Rectal smooth muscle tissue (tissue), 1 donor: ENCODE measurements at regions not wholly inside any gene's neighbourhood (a gene's known extent, or its start where the extent isn't known, plus 50 kb on each side); places are given as distances from the start of the nearest gene placed in this dataset.

ENCODE experiments used
- H3K27ac ChIP-seq: one replicate; pipeline ENCODE4 v1.7.0; 2013; ENCODE audit warnings: low read depth, low read length, inconsistent platforms
- H3K27me3 ChIP-seq: one replicate; pipeline ENCODE4 v1.7.0; 2013; ENCODE audit warnings: low read length; ENCODE audit not compliant: control insufficient read depth, insufficient read depth
- H3K36me3 ChIP-seq: one replicate; pipeline ENCODE4 v1.7.0; 2013; ENCODE audit warnings: low read length; ENCODE audit not compliant: control insufficient read depth, insufficient read depth
- H3K4me1 ChIP-seq: one replicate; pipeline ENCODE4 v1.7.0; 2013; ENCODE audit warnings: low read length; ENCODE audit not compliant: control insufficient read depth, insufficient read depth
- H3K4me3 ChIP-seq: one replicate; pipeline ENCODE4 v1.7.0; 2013; ENCODE audit warnings: low read length
- H3K9ac ChIP-seq: one replicate; pipeline ENCODE4 v1.7.0; 2013; ENCODE audit warnings: low read length

- Histone ChIP-seq H3K36me3 (no peaks in the 10 kb centered on the region), H3K9ac (no peak overlapping the region), H3K27ac (no peak overlapping the region), H3K4me3 (no peak overlapping the region), H3K27me3 (peaks cover 2% of the 10 kb centered on the region), H3K4me1 (no peaks in the 10 kb centered on the region)
Measured at GRCh38 chr16:88298181-88298832, 84.5 kb upstream of the ZNF469 start.

DNA sequence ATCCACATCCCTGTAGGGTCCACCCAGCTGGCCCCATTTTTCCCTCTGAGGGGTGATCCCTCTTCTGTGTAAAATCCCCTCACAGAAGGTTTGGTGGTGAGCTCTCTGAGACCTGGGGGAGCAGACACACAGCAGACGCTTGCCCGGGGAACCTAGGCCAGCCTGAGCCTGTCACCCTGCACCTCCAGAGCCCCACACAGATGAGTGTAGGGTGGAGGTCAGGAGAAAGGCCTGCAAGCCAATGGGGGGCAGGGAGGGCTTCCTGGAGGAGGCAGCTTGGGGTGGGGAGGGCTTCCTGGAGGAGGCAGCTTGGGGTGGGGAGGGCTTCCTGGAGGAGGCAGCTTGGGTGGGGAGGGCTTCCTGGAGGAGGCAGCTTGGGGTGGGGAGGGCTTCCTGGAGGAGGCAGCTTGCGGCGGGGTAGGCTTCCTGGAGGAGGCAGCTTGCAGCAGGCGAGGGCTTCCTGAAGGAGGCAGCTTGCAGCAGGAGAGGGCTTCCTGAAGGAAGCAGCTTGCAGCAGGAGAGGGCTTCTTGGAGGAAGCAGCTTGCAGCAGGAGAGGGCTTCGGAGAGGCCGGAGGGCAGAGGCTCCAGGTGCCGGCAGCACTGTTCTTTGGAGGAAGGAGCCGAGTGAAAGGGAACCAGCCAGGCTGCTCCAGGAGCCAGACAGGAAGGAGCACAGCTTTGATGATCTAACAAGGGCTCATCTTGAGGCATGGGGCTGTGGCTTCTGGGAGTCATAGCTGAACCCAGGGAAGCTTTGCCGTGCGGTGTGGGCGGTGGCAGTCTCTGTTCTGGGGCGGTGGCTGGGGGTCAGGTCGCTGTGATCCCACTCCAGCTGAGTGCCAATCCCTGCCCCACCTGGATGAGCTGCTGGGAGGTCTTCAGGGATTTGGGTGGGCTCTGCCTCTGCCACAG is 83.7 kb upstream of the ZNF469 start:
- H3K4me1 ChIP-seq, result peaks cover 2% of the 10 kb centered on the region
- H3K9ac ChIP-seq, result no peak overlapping the region
- H3K36me3 ChIP-seq, result no peaks in the 10 kb centered on the region
- peaks cover 2% of the 10 kb centered on the region for H3K27me3 ChIP-seq
- no peak overlapping the region for H3K27ac ChIP-seq
- H3K4me3 ChIP-seq, result no peak overlapping the region

DNA sequence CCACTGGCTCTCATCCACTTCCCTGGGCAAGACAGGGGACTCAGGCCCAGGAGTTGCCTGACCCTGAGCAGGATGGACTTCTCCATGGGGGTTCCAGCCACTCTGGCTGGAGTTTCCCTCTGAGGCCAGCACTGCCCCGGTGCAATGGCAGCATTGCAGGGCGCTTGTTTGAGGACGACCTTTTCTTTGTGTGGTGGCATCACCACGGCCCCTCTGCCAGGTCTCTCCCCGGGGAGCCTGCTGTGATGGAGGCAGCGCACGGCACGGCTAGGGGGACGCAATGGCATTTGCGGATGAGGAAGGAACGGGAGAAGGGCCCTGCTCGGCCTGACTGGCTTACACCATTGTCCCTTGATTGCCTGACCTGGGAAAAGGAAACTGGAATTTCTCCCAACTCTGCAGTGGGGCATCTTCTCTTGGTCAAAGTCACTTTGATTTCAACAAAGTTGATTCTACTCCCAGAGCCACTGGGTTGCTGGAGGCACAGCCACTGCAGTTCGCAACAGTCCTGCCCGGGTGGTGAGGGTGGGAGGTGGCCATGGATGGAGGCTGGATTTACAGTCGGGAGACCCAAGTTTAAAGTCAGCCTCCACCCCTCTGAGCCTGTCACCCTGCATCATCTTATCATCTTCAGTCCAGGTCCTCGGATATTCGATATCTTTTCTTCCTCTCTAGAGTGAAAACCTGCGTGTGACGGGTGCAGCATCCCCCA is 82.9 kb upstream of the ZNF469 start:
- Histone ChIP-seq H3K27me3 (peaks cover 2% of the 10 kb centered on the region), H3K4me1 (peaks cover 10% of the 10 kb centered on the region), H3K4me3 (no peak overlapping the region), H3K9ac (no peak overlapping the region), H3K36me3 (no peaks in the 10 kb centered on the region), H3K27ac (no peak overlapping the region)

DNA sequence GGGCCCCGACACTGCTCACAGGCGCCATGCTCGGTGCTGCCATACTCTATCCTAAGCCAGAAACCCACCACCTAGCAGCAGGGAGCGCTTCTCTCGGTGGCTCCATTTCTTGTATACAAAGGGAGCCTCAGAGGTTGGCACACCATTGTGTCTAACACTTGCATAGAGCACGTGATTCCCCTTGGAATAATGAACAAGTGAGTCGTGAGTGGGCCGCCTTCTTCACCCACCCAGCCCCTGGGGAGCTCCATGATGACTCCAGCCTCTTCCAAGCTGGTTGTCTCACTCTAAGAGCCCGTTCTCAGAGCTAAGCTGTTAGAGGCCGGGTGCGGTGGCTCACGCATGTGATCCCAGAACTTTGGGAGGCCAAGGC is 82.3 kb upstream of the ZNF469 start:
- H3K36me3 ChIP-seq, result no peaks in the 10 kb centered on the region
- H3K9ac ChIP-seq, result no peak overlapping the region
- H3K27ac ChIP-seq, result no peak overlapping the region
- peaks cover 11% of the 10 kb centered on the region for H3K4me1 ChIP-seq
- peaks cover 2% of the 10 kb centered on the region for H3K27me3 ChIP-seq
- no peak overlapping the region for H3K4me3 ChIP-seq

DNA sequence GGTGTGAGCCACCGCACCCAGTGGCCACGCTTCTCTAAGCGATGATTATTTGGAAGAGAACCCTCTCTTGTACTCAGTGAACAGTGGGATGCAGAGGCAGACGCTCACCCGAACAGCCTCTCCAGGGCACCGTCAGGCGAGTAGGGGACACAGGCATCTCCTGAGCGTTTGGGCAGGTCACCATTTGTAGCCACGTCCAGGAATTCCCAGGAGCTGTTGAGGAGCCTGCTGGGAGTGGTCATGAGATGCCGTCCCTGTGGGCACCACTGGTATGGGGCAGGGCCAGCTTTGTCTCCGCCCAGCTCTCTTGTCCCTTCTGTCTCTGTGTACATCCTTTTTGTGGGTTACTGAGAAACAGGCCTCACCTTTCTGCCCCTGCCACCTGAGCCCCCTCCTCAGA is 81.3 kb upstream of the ZNF469 start:
- H3K4me3 ChIP-seq, result no peak overlapping the region
- peaks cover 2% of the 10 kb centered on the region for H3K27me3 ChIP-seq
- peaks cover 11% of the 10 kb centered on the region for H3K4me1 ChIP-seq
- no peak overlapping the region for H3K9ac ChIP-seq
- H3K27ac ChIP-seq, result no peak overlapping the region
- H3K36me3 ChIP-seq, result no peaks in the 10 kb centered on the region

- peaks cover 11% of the 10 kb centered on the region for H3K4me1 ChIP-seq
Measured at GRCh38 chr16:88301886-88302285, 80.9 kb upstream of the ZNF469 start.

GRCh38 chr16:88302666-88303065 is 80.1 kb upstream of the ZNF469 start:
- Histone ChIP-seq H3K36me3 (no peaks in the 10 kb centered on the region), H3K27me3 (peaks cover 2% of the 10 kb centered on the region)

More at GRCh38 chr16:88301886-88302285, 80.9 kb upstream of the ZNF469 start:
- Histone ChIP-seq H3K27ac (no peak overlapping the region), H3K36me3 (no peaks in the 10 kb centered on the region), H3K4me3 (no peak overlapping the region), H3K27me3 (peaks cover 2% of the 10 kb centered on the region), H3K9ac (no peak overlapping the region)

GRCh38 chr16:88303405-88303804 is 79.4 kb upstream of the ZNF469 start:
- peaks cover 11% of the 10 kb centered on the region for H3K4me1 ChIP-seq
- H3K27ac ChIP-seq, result no peak overlapping the region
- H3K9ac ChIP-seq, result no peak overlapping the region
- no peak overlapping the region for H3K4me3 ChIP-seq
- peaks cover 2% of the 10 kb centered on the region for H3K27me3 ChIP-seq
- H3K36me3 ChIP-seq, result no peaks in the 10 kb centered on the region

More at GRCh38 chr16:88302666-88303065, 80.1 kb upstream of the ZNF469 start:
- H3K27ac ChIP-seq, result no peak overlapping the region
- H3K4me1 ChIP-seq, result peaks cover 11% of the 10 kb centered on the region
- H3K9ac ChIP-seq, result no peak overlapping the region
- no peak overlapping the region for H3K4me3 ChIP-seq

DNA sequence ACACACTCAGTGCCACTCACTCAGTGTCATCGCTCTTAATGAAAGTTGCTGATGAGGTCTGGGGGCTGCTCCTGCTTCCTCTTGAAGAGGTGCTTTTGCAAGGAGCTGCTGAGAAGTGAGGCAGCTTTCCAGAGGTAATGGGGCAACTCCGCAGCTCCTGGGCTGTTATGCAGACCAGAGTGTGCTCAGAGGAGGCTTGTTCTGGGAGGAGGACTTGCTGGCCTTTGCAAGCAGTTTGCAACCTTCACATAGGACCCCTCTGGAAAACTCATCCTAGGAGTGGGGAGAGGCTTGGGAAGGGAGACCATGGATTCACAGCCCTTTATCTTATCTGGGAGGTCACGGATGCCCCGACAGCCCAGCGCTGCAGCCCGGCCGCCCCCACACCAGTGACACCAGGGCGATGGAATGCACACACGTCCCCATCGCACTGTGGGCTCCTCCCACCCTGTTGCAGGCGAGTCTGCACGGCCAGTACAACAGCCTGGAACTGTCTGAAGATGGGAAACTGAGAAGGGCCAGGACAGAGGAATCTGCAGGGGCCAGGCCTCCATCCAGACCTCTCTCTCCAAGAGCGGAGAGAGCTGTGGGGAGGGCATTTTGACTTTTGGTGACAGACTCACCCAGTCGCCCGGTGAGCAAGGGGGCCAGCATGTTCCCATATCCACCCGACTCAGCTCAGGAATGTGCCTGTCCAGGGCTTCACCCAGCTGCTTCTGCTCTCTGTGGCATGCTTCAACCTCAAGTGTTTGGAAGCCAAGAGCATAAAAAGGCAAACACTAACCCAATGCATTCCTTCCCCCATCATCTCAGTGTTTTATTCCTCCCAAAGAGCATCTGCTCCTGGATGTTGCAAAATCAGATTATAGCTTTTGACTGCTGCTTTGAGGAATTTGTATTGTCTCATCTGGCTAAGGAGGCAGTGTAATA is 78.6 kb upstream of the ZNF469 start:
- Histone ChIP-seq H3K27ac (no peak overlapping the region), H3K4me1 (peaks cover 11% of the 10 kb centered on the region), H3K9ac (no peak overlapping the region), H3K27me3 (peaks cover 2% of the 10 kb centered on the region), H3K36me3 (no peaks in the 10 kb centered on the region), H3K4me3 (no peak overlapping the region)

DNA sequence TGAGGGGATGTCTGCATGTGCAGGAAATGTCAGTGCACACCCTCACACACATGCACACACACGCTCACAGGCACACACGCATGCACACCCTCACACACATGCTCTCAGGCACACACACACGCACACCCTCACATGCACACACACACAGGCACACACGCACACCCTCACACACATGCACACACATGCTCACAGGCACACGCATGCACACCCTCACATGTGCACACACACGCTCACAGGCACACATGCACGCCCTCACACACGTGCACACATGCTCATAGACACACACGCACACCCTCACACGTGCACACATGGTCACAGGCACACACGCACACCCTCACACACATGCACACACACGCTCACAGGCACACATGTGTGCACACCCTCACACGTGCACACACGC is 77.6 kb upstream of the ZNF469 start:
- no peaks in the 10 kb centered on the region for H3K36me3 ChIP-seq
- no peak overlapping the region for H3K27ac ChIP-seq

GRCh38 chr16:88306411-88306810 is 76.3 kb upstream of the ZNF469 start:
- no peak overlapping the region for H3K4me3 ChIP-seq
- H3K4me1 ChIP-seq, result peaks cover 11% of the 10 kb centered on the region
- H3K9ac ChIP-seq, result no peak overlapping the region
- no peaks in the 10 kb centered on the region for H3K27me3 ChIP-seq
- H3K27ac ChIP-seq, result no peak overlapping the region
- no peaks in the 10 kb centered on the region for H3K36me3 ChIP-seq

More for the DNA sequence above, 77.6 kb upstream of the ZNF469 start:
- H3K9ac ChIP-seq, result no peak overlapping the region
- no peaks in the 10 kb centered on the region for H3K27me3 ChIP-seq
- no peak overlapping the region for H3K4me3 ChIP-seq
- H3K4me1 ChIP-seq, result peaks cover 11% of the 10 kb centered on the region
